Suprapubic skin (tissue), 4 donors: ENCODE measurements at regions not wholly inside any gene's neighbourhood (a gene's known extent, or its start where the extent isn't known, plus 50 kb on each side); places are given as distances from the start of the nearest gene placed in this dataset.

Experiments used
- DNase-seq, 2 donors: peaks; one replicate each; pipeline ENCODE4 v3.0.0-alpha.2; 2019; ENCODE audit warnings: low spot score in 2 of 2
- H3K27ac ChIP-seq: fragments of 200-600 bp; sonication (generic); one replicate; pipeline ENCODE4 v1.5.1; 2019
- H3K27me3 ChIP-seq: fragments of 200-600 bp; sonication (generic); one replicate; pipeline ENCODE4 v1.5.1; 2019
- H3K36me3 ChIP-seq: fragments of 200-600 bp; sonication (generic); one replicate; pipeline ENCODE4 v1.5.1; 2019
- H3K4me1 ChIP-seq: fragments of 200-600 bp; sonication (generic); one replicate; pipeline ENCODE4 v1.5.1; 2019
- H3K4me3 ChIP-seq: fragments of 200-600 bp; sonication (generic); one replicate; pipeline ENCODE4 v1.5.1; 2019; ENCODE audit warnings: mild to moderate bottlenecking
- H3K9me3 ChIP-seq: fragments of 200-600 bp; sonication (generic); one replicate; pipeline ENCODE4 v1.5.1; 2019
- EP300 ChIP-seq: sonication (generic); formaldehyde crosslinking; IDR thresholded peaks from one replicate; pipeline ENCODE4 v1.6.1; 2017; ENCODE audit warnings: antibody characterized with exemption
- POLR2A ChIP-seq, 2 donors: fragments of 450-650 bp; IDR thresholded peaks; one replicate each; pipeline ENCODE4 v1.6.1; 2017; ENCODE audit warnings: antibody characterized with exemption in 2 of 2, mild to moderate bottlenecking in 2 of 2, moderate library complexity in 2 of 2
- POLR2AphosphoS5 ChIP-seq, 3 donors: sonication (generic); formaldehyde crosslinking; IDR thresholded peaks; one replicate each; pipeline ENCODE4 v1.6.1; 2017; ENCODE audit warnings: antibody characterized with exemption in 3 of 3
- WGBS: methylation state at CpG from one replicate; pipeline ENCODE4 v1.1.5; 2018; 5-methylcytosine and 5-hydroxymethylcytosine counted together
- TF ChIP-seq, protein P1 (sequence below), 2 donors: fragments of 200-600 bp in 1 of 2; fragments of 450-650 bp in 1 of 2; sonication (generic) in 1 of 2; IDR thresholded peaks; one replicate each; pipeline ENCODE4 v1.5.1; 2016 to 2019; ENCODE audit warnings: antibody characterized with exemption in 2 of 2, mild to moderate bottlenecking in 1 of 2, moderate library complexity in 1 of 2

DNA sequence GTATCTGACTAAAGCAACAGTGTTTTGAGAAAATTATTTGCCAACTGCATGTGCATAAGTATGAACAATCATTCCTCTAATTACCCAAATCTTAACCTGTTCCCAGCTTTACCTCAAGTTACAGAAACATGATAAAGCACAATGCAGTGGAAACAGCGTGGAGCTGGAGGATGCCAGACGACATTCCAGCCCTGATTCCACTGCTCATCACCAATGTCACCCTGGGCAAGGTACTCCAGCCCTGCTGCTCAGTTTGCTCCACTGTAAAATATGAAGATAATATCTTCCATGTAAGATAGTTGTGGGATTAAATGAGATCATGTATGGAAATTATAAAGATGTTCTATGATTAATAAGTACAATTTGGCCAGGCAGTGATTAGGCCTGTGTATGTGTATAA lies 50.4 kb upstream of the ODAD2 start:
- Histone ChIP-seq H3K27me3 (no peaks in the 10 kb centered on the region), H3K9me3 (no peaks in the 10 kb centered on the region), H3K4me3 (no peak overlapping the region), H3K36me3 (no peaks in the 10 kb centered on the region), H3K4me1 (no peaks in the 10 kb centered on the region), H3K27ac (no peak overlapping the region)
- DNase-seq, result no peak
- WGBS, result 95% methylated on average over 2 of the region's 2 CpGs
- no peak for TF ChIP-seq POLR2AphosphoS5 (IDR thresholded peaks at IDR 0.05)
- TF ChIP-seq, protein P1, sequence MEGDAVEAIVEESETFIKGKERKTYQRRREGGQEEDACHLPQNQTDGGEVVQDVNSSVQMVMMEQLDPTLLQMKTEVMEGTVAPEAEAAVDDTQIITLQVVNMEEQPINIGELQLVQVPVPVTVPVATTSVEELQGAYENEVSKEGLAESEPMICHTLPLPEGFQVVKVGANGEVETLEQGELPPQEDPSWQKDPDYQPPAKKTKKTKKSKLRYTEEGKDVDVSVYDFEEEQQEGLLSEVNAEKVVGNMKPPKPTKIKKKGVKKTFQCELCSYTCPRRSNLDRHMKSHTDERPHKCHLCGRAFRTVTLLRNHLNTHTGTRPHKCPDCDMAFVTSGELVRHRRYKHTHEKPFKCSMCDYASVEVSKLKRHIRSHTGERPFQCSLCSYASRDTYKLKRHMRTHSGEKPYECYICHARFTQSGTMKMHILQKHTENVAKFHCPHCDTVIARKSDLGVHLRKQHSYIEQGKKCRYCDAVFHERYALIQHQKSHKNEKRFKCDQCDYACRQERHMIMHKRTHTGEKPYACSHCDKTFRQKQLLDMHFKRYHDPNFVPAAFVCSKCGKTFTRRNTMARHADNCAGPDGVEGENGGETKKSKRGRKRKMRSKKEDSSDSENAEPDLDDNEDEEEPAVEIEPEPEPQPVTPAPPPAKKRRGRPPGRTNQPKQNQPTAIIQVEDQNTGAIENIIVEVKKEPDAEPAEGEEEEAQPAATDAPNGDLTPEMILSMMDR (IDR thresholded peaks at IDR 0.05), result no peak
- TF ChIP-seq EP300, result no peak
- no peak for TF ChIP-seq POLR2A (IDR thresholded peaks at IDR 0.05)
